ENCODE measurements at regions not wholly inside any gene's neighbourhood (a gene's known extent, or its start where the extent isn't known, plus 50 kb on each side); places are given as distances from the start of the nearest gene placed in this dataset.

- no peaks in the 10 kb centered on the region for H3K27me3 ChIP-seq
- 62 to 66% methylated on average over 20 of the region's 20 CpGs for WGBS, 2 donors
- H3K4me3 ChIP-seq, result peak overlapping the region; percentile 34 to 60 (median 46)
- peak in 1 of 2 donors; percentile 10 for DNase-seq (ENCODE audit: low spot score in 2 of 2)
- TF ChIP-seq, protein P1, sequence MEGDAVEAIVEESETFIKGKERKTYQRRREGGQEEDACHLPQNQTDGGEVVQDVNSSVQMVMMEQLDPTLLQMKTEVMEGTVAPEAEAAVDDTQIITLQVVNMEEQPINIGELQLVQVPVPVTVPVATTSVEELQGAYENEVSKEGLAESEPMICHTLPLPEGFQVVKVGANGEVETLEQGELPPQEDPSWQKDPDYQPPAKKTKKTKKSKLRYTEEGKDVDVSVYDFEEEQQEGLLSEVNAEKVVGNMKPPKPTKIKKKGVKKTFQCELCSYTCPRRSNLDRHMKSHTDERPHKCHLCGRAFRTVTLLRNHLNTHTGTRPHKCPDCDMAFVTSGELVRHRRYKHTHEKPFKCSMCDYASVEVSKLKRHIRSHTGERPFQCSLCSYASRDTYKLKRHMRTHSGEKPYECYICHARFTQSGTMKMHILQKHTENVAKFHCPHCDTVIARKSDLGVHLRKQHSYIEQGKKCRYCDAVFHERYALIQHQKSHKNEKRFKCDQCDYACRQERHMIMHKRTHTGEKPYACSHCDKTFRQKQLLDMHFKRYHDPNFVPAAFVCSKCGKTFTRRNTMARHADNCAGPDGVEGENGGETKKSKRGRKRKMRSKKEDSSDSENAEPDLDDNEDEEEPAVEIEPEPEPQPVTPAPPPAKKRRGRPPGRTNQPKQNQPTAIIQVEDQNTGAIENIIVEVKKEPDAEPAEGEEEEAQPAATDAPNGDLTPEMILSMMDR (IDR thresholded peaks at IDR 0.05), result no peak
- no peak for TF ChIP-seq POLR2A (IDR thresholded peaks at IDR 0.05)
- no peaks in the 10 kb centered on the region for H3K36me3 ChIP-seq
- no peaks in the 10 kb centered on the region for H3K9me3 ChIP-seq
- H3K27ac ChIP-seq, result peak overlapping the region; percentile 88 to 96 (median 90)
- H3K4me1 ChIP-seq, result peaks cover 10 to 90% (median 59%) of the 10 kb centered on the region in 4 donors
These were observed 143.4 kb upstream of the IER5L start for GRCh38 chr9:129321286-129322021.

- H3K9me3 ChIP-seq, result no peaks in the 10 kb centered on the region
- H3K4me3 ChIP-seq, result peak overlapping the region; percentile 34 to 60 (median 46)
- TF ChIP-seq, protein P1 (IDR thresholded peaks at IDR 0.05), result peak; percentile 26 to 62 (median 36)
- TF ChIP-seq EP300 (IDR thresholded peaks at IDR 0.05), result peak; percentile 48 to 88
- peak; percentile 20 to 73 for TF ChIP-seq POLR2A (IDR thresholded peaks at IDR 0.05)
- WGBS, 2 donors, result 5% methylated on average over 40 to 43 of the region's 46 CpGs
- peak overlapping the region; percentile 88 to 96 (median 90) for H3K27ac ChIP-seq
- H3K36me3 ChIP-seq, result no peaks in the 10 kb centered on the region
- H3K27me3 ChIP-seq, result no peaks in the 10 kb centered on the region
- peaks cover 10 to 96% (median 64%) of the 10 kb centered on the region in 4 donors for H3K4me1 ChIP-seq
- DNase-seq (ENCODE audit: low spot score in 2 of 2), result peak; percentile 26 to 65
These were observed 142.7 kb upstream of the IER5L start for GRCh38 chr9:129320575-129321285.

- DNase-seq (ENCODE audit: low spot score in 2 of 2), result peak; percentile 5 to 13
- H3K27me3 ChIP-seq, result no peaks in the 10 kb centered on the region
- peak overlapping the region; percentile 34 to 60 (median 46) for H3K4me3 ChIP-seq
- TF ChIP-seq EP300 (IDR thresholded peaks at IDR 0.05), result no peak
- no peak for TF ChIP-seq POLR2A (IDR thresholded peaks at IDR 0.05)
- TF ChIP-seq, protein P1 (IDR thresholded peaks at IDR 0.05), result no peak
- H3K36me3 ChIP-seq, result no peaks in the 10 kb centered on the region
- no peaks in the 10 kb centered on the region for H3K9me3 ChIP-seq
- WGBS, 2 donors, result 33 to 53% methylated on average over 8 to 14 of the region's 14 CpGs
- peak overlapping the region; percentile 88 to 96 (median 90) for H3K27ac ChIP-seq
- H3K4me1 ChIP-seq, result peaks cover 10 to 99% (median 71%) of the 10 kb centered on the region in 4 donors
These were observed 141.9 kb upstream of the IER5L start for GRCh38 chr9:129319938-129320481.

GRCh38 chr9:129319076-129319937, 141.2 kb upstream of the IER5L start:
- peak in 1 of 2 donors; percentile 14 for DNase-seq (ENCODE audit: low spot score in 2 of 2)
- H3K27ac ChIP-seq, result peak overlapping the region; percentile 88 to 96 (median 90)
- TF ChIP-seq EP300 (IDR thresholded peaks at IDR 0.05) (no peak), POLR2A (IDR thresholded peaks at IDR 0.05) (no peak)
- TF ChIP-seq, protein P1 (IDR thresholded peaks at IDR 0.05), result no peak
- H3K36me3 ChIP-seq, result no peaks in the 10 kb centered on the region
- H3K27me3 ChIP-seq, result no peaks in the 10 kb centered on the region
- H3K9me3 ChIP-seq, result no peaks in the 10 kb centered on the region
- H3K4me3 ChIP-seq, result no peak overlapping the region
- WGBS, 2 donors, result 72 to 76% methylated on average over 22 to 26 of the region's 30 CpGs
- H3K4me1 ChIP-seq, result peaks cover 10 to 98% (median 69%) of the 10 kb centered on the region in 4 donors
